Renal cortex interstitium (tissue), 11 donors: ENCODE measurements at regions not wholly inside any gene's neighbourhood (a gene's known extent, or its start where the extent isn't known, plus 50 kb on each side); places are given as distances from the start of the nearest gene placed in this dataset.
"Not testable (repeated sequence)": the region's sequence is repeated elsewhere in the genome, so short reads cannot be mapped to it uniquely, and the experiment has no call there.

Source experiments
- DNase-seq, 11 donors: peaks; one replicate each; pipeline ENCODE4 v3.0.0-alpha.2; 2013; ENCODE audit warnings: low read depth in 9 of 11, low spot score in 4 of 11; ENCODE audit errors: extremely low read depth in 1 of 11

DNA sequence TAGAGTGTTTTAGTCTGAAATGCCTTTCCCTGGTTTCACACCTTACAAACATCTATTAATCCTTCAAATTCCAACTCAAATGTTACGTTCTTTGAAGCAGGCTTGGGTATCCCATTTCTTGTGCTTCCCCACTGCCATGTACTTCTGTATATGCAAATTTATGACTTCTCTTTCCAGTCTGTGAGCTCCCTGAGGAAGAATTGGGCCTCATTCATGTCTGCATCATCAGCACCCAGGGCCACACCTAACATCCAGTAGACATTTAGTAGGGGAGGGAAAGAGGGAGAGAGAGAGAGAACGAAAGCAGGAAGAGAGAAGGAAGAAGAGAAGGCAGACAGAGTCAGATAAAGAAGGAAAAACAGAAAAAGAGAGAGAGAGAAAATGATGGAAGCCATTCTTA lies 53.3 kb upstream of the KY start:
- DNase-seq = no peak

- no peak for DNase-seq
These were observed 53.7 kb upstream of the KY start for GRCh38 chr3:134704556-134704955.

GRCh38 chr3:134707908-134708597 lies 57.2 kb upstream of the KY start:
- DNase-seq = no peak

GRCh38 chr3:134708671-134709070 lies 57.8 kb upstream of the KY start:
- DNase-seq = no peak

DNA sequence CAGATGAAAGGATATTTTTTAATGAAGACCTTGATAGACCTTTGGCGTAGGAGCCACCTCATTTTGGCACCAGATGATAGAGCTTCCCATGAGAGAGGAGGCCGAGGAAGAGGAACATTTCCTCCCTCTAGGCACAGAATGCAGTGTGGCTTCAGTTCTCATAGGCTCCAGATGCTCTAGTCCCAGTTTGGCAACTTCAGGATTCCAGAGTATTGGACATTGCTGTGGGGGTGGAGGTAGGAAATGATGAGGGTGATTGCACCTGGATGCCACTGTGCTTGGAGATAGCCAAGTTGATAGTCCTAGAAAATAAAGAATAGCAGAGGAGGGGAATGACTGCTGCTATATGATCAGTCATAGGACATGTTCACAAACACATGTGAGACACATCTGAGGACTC lies 58.3 kb upstream of the KY start:
- no peak for DNase-seq

GRCh38 chr3:134709561-134710312 lies 58.9 kb upstream of the KY start:
- peak in 1 of 11 donors; percentile 1 for DNase-seq

GRCh38 chr3:134710313-134710680 lies 59.5 kb upstream of the KY start:
- no peak for DNase-seq

DNA sequence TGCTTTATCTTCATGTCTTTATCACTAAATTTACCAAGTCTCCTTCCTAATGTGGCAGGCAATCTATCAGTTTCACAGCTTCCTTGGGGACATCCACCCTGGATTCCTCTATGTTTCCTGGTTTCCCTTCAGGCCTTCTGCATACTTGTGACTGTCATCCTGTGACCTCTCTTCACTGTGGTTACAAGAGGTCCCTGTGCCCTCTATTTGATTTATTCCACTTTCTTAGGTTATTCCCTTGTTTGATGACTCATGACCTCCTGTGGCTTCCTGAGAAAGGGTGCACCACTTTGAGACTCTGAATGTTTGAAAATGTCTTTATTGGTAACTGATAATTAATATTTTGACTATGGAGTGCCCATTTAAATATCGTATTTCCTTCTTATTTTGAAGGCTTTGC lies 60.5 kb upstream of the KY start:
- DNase-seq = no peak

DNA sequence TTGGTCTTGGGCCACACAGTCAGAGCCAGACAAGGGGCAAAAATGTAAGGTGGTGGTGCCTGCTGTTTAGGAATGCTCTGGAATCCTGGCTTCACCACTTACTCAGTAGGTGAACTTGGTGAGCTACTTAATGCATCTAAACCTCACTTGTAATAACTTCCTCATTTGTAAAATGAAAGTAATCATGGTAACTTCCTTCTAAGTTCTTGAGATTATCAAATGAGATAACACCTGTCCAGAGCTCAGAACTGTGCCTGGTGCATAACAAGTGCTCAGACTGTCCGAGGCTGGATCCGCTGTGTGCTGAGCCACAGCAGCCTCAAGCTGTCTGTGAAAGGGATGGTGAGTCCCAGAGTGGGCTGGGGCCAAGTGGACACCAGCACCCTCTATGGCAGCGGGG lies 62.8 kb upstream of the KY start:
- no peak for DNase-seq

- peak in 4 of 11 donors; percentile 16 to 37 (median 22) for DNase-seq
These were observed 67.9 kb upstream of the KY start for GRCh38 chr3:134718726-134719125.

DNA sequence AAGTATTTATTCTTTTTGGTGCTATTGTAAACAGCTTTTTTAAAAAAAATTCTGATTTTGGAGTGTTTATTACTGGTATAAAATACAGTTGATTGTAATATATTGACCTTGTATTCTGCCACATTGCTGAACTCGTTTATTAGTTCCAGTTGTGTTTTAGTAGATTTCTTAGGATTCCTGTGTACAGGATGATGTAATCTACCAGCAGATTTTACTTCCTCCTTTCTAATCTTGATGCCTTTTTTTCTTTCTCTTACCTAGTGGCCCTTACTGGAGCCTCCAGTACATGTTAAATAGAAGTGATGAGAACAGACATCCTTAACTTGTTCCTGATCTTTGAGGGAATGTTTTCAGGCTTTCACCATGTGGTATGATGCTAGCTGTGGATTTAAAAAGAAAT lies 70.4 kb upstream of the KY start:
- DNase-seq = no peak

GRCh38 chr3:134722969-134723368 lies 72.1 kb upstream of the EPHB1 start:
- no peak for DNase-seq

DNA sequence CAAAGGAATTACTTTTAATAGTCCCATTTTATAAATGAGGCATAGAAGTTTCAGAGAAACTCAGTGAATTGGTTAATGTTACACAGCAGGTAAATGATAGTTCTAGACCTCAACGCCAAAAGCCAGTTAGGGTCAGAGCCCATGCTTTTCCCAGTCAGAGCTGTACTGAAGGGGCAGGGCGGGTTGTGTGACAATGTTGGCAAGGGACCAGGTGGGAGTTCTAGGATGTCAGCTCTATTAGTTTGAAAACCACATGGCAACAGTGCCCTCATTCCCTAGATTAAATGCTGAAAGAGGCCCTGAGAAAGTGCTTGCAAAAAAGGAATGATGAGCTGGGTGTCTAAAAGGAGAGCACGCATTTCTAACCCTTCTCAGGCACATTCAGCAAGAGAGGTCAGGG lies 65.4 kb upstream of the EPHB1 start:
- no peak for DNase-seq

- no peak for DNase-seq
These were observed 57.5 kb upstream of the EPHB1 start for GRCh38 chr3:134737516-134737915.

DNA sequence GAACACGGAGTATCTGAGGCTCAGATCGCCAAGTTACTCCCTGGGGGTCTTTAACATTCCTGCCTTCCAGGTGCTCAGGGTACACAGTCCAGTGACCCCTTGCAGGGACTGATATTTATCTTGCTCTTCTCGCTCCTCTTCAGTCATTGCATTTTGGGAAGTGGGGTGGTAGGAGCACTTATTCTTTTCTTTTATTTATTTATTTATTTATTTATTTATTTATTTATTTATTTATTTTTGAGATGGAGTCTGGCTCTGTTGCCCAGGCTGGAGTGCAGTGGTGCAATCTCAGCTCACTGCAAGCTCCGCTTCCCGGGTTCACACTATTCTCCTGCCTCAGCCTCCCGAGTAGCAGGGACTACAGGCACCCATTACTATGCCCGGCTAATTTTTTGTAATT lies 55.0 kb upstream of the EPHB1 start:
- not testable (repeated sequence) for DNase-seq

GRCh38 chr3:134742202-134742601 lies 52.9 kb upstream of the EPHB1 start:
- DNase-seq = no peak

DNA sequence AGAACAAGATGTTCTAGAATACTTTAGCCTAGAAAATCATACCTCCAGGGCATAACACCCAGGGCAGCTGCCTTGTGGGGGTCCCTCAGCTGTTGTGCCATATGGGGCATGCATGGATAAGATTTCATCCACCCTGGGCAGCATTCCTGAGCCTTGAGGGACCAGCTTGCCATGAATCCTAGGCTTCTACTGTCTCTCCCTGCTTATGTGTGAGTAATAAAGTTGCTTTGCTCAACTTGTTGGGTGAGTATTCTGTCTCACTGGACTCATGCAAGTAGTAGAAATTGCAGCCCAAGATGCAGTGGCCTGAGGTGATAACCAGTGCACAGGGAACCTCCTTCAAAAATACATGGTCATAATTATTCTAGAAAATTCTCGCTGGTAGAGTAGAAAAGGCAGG lies 52.1 kb upstream of the EPHB1 start:
- no peak for DNase-seq
